Erythroblast (primary cell): ENCODE measurements at regions not wholly inside any gene's neighbourhood (a gene's known extent, or its start where the extent isn't known, plus 50 kb on each side); places are given as distances from the start of the nearest gene placed in this dataset.

Experiments
- GATA1 ChIP-seq: IDR thresholded peaks from 2 replicates; pipeline ENCODE4 v1.6.1; 2011; ENCODE audit warnings: low read depth, mild to moderate bottlenecking, control low read depth, low read length, moderate library complexity
- POLR2A ChIP-seq: IDR thresholded peaks from 2 replicates; pipeline ENCODE4 v1.6.1; 2011; ENCODE audit warnings: mild to moderate bottlenecking, low read length

DNA sequence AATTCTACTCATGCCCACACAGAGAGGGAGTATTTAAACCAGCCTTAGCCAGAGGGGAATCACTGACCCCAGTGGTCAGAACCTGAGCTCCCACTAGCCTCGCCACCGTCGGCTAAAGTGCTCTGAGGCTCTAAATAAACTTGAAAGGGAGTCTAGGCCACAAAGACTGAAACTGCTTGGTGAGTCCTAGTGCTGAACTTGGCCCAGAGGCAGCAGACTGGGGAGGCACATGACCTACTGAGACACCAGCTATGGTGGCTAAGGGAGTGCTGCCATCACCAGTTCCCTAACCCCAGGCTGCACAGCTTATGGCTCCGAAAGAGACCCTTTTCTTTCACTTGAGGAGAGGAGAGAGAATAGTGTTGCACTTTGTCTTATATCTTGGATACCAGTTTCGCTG, 1542.8 kb downstream of the KCNT2 start:
- no peak for TF ChIP-seq POLR2A
- no peak for TF ChIP-seq GATA1
